GM10266 (cell line): ENCODE measurements at regions not wholly inside any gene's neighbourhood (a gene's known extent, or its start where the extent isn't known, plus 50 kb on each side); places are given as distances from the start of the nearest gene placed in this dataset.

ENCODE experiments used
- DNase-seq: peaks from one replicate; pipeline ENCODE4 v3.0.0; 2012; ENCODE audit errors: extremely low spot score
- CTCF ChIP-seq: IDR thresholded peaks from 2 replicates; pipeline ENCODE4 v1.5.1; 2012; ENCODE audit warnings: mild to moderate bottlenecking, low read depth; ENCODE audit not compliant: control insufficient read depth, insufficient read depth; ENCODE audit errors: missing control alignments

- no peak for DNase-seq
- no peak for TF ChIP-seq CTCF
Measured at GRCh38 chr16:64408699-64409098, 713.2 kb downstream of the CDH11 start.

GRCh38 chr16:64406770-64407181 is 715.1 kb downstream of the CDH11 start:
- DNase-seq, result no peak
- TF ChIP-seq CTCF, result no peak

- TF ChIP-seq CTCF, result no peak
- no peak for DNase-seq
Measured at GRCh38 chr16:64403352-64403751, 718.5 kb downstream of the CDH11 start.

GRCh38 chr16:64398793-64399192 is 723.1 kb downstream of the CDH11 start:
- no peak for DNase-seq

GRCh38 chr16:64397945-64398508 is 723.8 kb downstream of the CDH11 start:
- no peak for TF ChIP-seq CTCF

More at GRCh38 chr16:64398793-64399192, 723.1 kb downstream of the CDH11 start:
- TF ChIP-seq CTCF, result no peak

GRCh38 chr16:64397042-64397441 is 724.8 kb downstream of the CDH11 start:
- DNase-seq, result no peak
- no peak for TF ChIP-seq CTCF

More at GRCh38 chr16:64397945-64398508, 723.8 kb downstream of the CDH11 start:
- no peak for DNase-seq

- no peak for TF ChIP-seq CTCF
- DNase-seq, result no peak
Measured at GRCh38 chr16:64394061-64394460, 727.8 kb downstream of the CDH11 start.
